ENCODE measurements at regions not wholly inside any gene's neighbourhood (a gene's known extent, or its start where the extent isn't known, plus 50 kb on each side); places are given as distances from the start of the nearest gene placed in this dataset.

DNA sequence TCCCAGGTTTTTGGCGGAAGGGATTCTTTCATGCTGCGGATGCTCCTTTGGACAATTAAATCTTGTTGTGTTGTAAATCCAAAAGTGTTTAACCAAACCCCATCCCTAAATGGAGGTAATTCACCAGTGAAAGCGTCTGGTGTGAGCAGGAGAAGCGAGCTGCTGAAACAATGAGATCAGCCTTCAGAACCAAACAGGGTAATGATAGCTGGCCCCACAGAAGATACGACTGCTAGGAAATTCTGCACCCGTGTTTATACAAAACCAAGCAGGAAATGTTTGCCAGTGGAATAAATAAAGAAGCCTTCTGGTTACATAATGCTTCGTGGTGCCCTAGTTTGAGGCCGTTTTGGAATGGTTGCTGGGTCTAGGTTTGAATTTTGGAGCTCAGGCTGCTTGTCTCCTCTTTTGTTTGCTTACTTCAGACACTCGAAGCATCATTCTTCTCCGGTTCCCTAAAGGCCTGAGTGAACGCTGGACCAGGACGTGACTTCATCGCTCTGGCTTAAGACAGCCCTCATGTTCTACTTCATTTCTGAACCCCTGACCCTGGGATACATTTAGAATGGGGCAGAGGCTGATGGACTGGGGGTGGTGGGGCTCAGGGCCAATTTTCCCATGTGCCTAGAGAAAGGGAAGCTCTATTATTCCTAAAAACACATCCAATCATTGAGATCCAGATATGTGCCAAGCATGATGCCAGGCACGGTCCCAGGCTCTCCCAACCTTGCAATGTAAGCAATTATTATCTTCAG, 61.6 kb upstream of the JAG1 start:
- TF ChIP-seq, protein P1, sequence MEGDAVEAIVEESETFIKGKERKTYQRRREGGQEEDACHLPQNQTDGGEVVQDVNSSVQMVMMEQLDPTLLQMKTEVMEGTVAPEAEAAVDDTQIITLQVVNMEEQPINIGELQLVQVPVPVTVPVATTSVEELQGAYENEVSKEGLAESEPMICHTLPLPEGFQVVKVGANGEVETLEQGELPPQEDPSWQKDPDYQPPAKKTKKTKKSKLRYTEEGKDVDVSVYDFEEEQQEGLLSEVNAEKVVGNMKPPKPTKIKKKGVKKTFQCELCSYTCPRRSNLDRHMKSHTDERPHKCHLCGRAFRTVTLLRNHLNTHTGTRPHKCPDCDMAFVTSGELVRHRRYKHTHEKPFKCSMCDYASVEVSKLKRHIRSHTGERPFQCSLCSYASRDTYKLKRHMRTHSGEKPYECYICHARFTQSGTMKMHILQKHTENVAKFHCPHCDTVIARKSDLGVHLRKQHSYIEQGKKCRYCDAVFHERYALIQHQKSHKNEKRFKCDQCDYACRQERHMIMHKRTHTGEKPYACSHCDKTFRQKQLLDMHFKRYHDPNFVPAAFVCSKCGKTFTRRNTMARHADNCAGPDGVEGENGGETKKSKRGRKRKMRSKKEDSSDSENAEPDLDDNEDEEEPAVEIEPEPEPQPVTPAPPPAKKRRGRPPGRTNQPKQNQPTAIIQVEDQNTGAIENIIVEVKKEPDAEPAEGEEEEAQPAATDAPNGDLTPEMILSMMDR (IDR thresholded peaks at IDR 0.05; ENCODE audit: insufficient read depth, low read depth, low read length, missing control alignments): no peak
- no peak overlapping the region for H3K4me3 ChIP-seq (ENCODE audit: low read length)
- no peak for DNase-seq (ENCODE audit: low read depth)

DNA sequence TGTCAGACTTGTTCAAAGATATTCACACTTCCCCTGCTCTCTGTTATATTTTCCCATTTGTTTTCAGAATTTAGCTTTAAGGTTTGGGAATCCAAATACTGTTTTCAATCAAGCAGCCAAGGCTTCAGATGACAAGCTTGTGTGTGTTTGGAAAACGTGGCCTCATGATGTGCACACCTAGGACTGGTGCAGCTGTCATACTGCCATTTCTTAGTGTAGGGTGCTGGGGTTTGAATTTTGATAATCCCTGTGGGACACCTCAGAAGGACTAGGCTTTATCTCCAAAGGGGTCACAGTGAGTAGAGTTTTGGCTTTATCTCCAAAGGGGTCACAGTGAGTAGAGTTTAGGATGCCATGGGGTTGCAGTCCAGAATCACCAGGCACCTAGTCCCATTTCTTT, 65.3 kb upstream of the JAG1 start:
- TF ChIP-seq, protein P1 (IDR thresholded peaks at IDR 0.05; ENCODE audit: insufficient read depth, low read depth, low read length, missing control alignments): no peak
- H3K4me3 ChIP-seq (ENCODE audit: low read length): peak overlapping the region; percentile 19
- no peak for DNase-seq (ENCODE audit: low read depth)

DNA sequence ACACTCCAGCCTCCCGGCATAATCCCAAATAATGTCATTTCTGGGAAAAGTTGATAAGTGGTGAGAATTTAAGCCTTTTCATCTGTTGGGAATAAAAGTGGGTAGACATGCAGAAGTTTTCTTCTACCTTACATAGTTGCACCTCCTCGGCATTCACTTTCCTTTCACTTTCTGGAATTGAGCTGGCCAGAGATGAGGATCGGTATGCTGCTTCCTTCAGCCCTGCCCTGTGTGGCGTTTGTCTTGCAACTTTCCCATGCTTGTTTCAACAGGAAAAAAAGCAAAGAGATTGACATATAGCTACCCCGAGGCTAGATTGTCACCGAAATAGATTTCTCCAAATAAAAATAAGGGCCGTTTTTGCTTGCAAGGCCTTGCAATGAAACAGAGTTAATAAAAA, 65.8 kb upstream of the JAG1 start:
- peak; percentile 87 for DNase-seq (ENCODE audit: low read depth)
- TF ChIP-seq, protein P1 (IDR thresholded peaks at IDR 0.05; ENCODE audit: insufficient read depth, low read depth, low read length, missing control alignments): no peak
- peak overlapping the region; percentile 19 for H3K4me3 ChIP-seq (ENCODE audit: low read length)

DNA sequence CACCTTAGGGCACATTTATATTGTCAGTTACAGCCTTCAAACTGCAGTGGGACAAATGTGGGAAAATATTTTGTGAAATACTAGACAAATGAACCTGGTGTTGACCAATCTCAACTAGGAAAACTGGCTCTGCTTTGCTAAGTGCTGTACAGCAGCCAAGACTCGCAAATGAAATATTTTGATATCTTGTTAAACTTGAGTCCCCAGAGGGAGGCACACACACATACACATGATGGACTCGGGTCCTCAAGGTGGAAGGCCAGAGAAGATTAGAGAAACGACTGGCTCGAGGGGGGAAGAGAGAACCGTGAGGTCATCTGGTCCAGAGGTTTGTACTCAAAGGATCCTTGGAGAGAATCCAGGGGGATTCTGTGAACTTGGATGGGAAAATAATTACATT, 67.3 kb upstream of the JAG1 start:
- DNase-seq (ENCODE audit: low read depth): peak; percentile 23
- H3K4me3 ChIP-seq (ENCODE audit: low read length): no peak overlapping the region
- TF ChIP-seq, protein P1 (IDR thresholded peaks at IDR 0.05; ENCODE audit: insufficient read depth, low read depth, low read length, missing control alignments): no peak

DNA sequence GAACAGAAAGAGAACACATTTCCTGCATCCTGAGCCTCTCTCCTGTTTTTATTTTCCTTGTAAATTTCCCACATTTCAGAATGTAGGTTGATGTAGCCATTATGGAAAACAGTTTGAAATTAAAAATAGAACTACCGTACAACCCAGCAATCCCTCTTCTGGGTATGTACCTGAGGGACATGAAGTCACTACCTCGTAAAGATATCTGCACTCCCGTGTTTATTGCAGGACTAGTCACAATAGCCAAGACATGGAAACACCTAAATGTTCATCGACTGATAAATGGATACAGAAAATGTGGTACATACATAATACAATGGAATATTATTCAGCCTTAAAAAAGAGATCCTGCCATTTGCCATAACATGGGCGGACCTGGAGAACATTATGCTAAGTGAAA, 72.0 kb upstream of the JAG1 start:
- TF ChIP-seq, protein P1 (IDR thresholded peaks at IDR 0.05; ENCODE audit: insufficient read depth, low read depth, low read length, missing control alignments): no peak
- H3K4me3 ChIP-seq (ENCODE audit: low read length): no peak overlapping the region

DNA sequence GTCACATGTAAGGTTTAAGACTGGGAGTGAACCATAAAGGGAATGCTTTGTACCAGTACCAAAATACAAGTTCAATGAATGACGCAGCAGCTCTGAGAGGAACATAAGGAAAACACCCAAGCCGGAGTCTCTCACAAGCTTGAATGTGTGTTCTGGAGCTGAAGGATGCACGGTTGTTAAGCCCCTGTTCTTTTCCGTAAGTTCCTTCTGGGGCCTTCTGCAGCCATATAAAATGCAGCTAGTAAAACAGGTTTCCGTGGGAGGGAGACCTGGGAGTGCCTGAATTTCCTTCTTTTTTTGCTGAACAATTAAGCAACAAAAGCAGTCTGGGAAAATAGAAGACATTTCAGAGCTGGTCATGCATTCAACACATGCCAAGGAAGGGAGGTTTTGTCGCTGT, 73.2 kb upstream of the JAG1 start:
- peak; percentile 67 for DNase-seq (ENCODE audit: low read depth)
- TF ChIP-seq, protein P1 (IDR thresholded peaks at IDR 0.05; ENCODE audit: insufficient read depth, low read depth, low read length, missing control alignments): no peak
- no peak overlapping the region for H3K4me3 ChIP-seq (ENCODE audit: low read length)

More for the DNA sequence above, 72.0 kb upstream of the JAG1 start:
- DNase-seq (ENCODE audit: low read depth): no peak

DNA sequence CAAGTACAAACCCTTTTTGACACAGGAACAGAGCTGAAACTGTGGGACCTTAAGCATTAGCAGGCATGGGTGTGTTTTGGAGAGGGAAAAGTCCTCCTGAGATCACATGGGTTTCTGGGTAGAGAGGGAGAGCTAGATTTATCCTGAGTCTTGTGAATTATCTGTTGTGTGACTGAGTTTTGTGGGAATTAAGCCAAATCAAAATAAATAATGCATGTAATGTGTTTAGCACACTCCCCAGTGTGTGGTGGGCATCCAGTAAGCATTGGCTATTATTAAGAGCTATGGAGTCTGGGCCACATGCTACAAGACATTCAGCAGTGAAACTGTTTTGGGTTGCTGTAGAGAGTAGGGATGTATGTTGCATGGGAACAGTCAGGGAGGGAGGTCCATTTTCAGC, 75.3 kb upstream of the JAG1 start:
- H3K4me3 ChIP-seq (ENCODE audit: low read length): no peak overlapping the region
- TF ChIP-seq, protein P1 (IDR thresholded peaks at IDR 0.05; ENCODE audit: insufficient read depth, low read depth, low read length, missing control alignments): no peak
- no peak for DNase-seq (ENCODE audit: low read depth)

Data from epithelial cell of esophagus (primary cell).